ENCODE measurements at regions not wholly inside any gene's neighbourhood (a gene's known extent, or its start where the extent isn't known, plus 50 kb on each side); places are given as distances from the start of the nearest gene placed in this dataset.
"Not testable (repeated sequence)": the region's sequence is repeated elsewhere in the genome, so short reads cannot be mapped to it uniquely, and the experiment has no call there.

- no peak for DNase-seq (ENCODE audit: low read depth, low spot score)
Measured at GRCh38 chr15:69859866-69860265, 237.9 kb downstream of the TLE3 start.

DNA sequence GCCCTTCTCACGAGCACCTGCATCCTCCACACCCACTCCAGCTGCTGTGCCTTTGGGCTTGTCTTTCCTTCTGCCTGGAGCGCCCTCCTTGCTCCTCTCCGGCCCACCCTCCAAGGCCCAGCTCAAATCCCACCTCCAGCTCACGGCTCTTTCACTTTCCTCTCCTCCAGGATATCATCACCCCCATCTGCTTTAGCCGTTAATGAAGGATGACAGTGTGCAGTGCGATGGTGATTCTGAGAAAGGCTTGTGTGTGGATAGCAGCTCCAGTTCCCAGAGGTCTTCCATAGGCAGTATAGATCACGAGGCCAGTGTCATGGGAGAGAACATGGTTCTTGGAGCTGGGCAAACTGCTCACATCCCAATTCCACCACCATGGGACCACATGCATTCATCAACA, 237.4 kb downstream of the TLE3 start:
- no peak for DNase-seq (ENCODE audit: low read depth, low spot score)

DNA sequence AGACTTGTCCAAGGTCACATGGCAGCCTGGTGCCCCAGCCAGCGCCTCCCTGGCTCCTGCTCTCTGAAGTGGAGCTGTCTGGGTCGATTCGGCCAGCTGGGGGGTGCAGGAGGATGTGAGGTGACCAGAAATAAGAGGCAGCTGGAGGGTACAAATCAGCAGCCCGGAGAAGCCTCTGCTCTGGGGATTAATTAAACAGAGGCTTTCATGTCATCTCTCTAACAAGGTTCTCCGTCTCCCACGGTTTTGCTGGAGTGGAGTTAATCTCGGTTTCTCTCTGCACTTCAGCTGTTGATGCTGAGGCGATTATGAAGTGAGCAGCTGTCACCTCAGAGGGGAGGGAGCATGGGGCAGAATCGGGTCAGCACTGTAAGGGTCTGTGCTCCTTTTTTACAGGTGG, 236.8 kb downstream of the TLE3 start:
- DNase-seq (ENCODE audit: low read depth, low spot score): no peak

DNA sequence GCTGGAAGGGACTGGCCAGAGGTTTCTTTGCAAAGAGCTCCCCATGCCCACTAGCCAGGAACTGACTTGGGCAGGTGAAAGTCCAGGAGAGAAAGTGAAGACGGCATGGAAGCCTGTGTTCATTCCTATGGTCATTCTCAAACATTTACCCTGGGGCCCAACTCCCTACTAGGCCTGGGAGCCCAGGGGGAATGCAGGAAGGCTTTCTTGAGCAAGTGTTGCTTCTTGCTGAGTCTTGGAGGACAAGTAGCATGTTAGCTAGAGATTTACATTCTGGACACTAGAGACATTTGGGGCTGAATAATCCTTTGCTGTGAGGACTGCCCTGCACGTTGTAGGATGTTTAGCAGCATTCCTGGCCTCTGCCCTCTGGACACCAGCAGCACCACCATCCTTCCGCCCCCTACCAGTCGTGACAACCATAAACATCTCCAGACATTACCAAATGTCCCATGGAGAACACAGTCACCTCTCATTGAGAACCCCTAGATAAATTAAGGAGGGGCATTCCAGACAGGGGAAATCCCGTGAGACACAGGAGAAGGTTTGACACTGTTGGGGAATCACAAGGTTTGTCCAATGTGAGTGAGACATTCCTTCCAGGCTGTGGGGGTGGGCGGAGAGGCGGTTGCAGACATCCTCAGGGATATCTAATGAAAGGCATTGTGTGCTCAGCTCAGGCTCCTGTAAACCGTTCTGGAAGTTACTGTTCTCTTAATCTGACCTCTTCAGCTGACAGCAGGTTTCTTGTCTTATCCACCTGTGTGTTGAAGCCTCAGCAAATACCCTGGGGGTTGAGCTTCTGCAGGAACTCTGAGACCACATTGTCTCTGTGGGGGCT, 236.2 kb downstream of the TLE3 start:
- no peak for DNase-seq (ENCODE audit: low read depth, low spot score)

DNA sequence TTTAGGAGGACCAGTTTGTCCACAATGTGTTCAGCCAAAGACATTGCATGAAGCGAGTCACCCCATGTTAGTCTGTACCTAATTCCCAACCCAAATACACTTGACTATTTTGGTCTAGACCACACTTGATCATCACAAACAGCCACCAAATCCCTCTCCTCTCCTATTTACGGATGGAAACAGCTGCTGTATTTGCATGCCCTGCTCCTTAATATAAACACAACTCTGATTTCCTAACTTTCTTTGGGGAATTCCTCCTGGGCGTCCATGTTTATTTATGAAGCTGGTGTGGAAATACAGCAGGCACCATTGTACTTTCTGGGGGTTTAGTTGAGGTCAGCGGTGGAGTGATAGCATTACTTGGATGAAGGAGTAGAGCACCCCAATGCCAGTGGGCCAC, 235.2 kb downstream of the TLE3 start:
- DNase-seq (ENCODE audit: low read depth, low spot score): no peak

DNA sequence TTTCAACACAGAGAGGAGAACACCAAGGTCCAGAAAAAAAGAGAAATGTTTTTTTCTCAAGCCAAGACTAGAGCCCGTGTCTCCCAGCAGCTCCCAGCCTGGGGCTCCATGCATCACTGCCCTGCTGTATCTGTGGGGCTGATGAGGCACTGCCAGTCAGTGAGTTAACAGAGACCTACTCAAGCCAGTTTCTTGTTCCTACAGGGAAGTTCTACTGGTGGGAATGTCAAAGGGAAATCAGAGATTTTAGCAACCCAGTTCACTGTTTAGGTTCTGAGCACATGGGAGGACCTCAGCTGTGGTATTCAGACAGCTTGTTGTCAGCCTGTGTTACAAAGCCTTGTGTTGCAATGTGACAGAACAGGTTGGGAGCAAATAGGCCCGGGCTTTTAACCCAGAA, 234.3 kb downstream of the TLE3 start:
- DNase-seq (ENCODE audit: low read depth, low spot score): no peak

DNA sequence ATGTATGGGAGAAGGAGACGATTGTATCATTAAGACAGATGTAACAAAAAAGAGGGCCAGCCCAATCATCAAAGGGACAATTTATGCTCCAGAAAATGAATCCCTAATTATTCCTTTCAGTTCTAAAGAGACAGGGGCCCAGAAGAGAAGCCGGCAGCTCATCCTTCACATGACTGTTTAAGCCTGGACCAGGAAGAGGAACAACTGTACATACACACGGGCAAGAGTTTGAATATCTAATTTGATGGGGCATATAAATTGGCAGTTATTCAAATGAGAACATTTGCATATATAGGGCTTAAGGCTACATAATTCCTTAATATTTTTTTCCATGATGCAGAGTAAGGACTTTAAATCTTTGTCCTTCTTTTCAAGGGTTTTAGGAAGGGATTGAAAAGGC, 232.3 kb downstream of the TLE3 start:
- no peak for DNase-seq (ENCODE audit: low read depth, low spot score)

DNA sequence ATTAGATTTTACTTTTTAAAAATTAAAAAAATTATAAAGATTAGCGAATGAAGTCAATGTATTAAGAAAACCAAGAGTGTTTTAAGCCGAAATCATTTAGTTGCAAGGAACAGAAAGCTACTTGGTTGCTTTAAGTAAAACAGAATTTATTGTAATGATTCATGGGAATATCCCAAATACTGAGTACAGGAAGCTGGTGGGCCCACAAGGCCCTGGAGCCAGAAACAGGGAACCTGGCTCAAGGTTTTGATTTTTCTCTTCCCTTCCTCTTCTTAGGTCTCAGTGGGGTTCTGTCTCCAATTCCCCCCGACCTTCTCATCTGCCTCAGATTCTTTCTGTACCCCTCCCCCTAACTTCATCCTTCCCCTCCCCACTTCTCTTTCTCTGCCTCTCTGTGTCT, 229.0 kb downstream of the TLE3 start:
- DNase-seq (ENCODE audit: low read depth, low spot score): no peak

DNA sequence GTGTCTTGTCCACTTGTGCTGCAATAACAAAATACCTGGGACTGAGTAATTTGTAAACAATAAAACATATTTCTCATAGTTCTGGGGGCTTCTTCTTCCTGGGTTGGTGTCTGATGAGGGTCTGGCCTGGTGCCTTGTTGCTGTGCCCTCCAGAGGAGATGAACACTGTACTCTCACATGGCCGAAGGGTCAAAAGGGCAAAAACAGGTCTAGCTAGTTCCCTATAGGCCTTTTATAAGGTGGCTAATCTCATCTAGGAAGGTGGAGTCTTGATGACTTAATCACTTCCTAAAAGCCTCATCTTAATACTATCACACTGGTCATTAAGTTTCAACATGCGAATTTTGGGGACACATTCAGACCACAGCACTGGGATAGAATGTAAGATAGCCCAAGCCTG, 228.4 kb downstream of the TLE3 start:
- DNase-seq (ENCODE audit: low read depth, low spot score): no peak

- DNase-seq (ENCODE audit: low read depth, low spot score): no peak
Measured at GRCh38 chr15:69869881-69870505, 227.7 kb downstream of the TLE3 start.

DNA sequence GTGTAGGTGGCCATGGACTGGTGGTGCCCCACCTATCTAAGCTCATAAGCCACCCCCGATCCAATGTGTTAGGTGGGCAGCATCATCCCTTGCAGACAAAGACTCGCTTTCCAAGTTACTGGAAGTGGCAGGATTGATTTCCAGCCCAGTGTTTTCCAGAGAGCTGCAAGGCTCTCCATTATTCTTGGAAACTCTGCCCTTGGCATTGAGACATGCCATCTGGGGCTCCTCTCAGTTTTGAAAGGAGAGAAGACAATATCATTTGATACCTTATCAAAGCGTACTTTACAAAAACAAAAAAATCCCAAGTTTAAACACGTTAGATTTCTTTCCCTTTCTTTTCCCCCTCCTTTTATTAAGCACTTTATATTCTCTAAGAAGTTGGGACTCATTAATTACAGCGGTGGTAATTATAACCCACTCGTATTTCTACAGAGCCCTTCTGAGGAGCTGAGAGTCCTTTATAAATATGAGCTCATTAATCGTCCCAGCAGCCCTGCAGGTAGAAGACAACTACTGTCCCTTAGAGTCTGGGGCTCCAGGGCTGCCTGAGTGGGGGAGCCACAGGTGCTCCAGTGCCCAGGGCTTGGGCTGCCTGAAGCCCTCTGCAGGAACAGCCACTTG, 226.1 kb downstream of the TLE3 start:
- no peak for DNase-seq (ENCODE audit: low read depth, low spot score)

DNA sequence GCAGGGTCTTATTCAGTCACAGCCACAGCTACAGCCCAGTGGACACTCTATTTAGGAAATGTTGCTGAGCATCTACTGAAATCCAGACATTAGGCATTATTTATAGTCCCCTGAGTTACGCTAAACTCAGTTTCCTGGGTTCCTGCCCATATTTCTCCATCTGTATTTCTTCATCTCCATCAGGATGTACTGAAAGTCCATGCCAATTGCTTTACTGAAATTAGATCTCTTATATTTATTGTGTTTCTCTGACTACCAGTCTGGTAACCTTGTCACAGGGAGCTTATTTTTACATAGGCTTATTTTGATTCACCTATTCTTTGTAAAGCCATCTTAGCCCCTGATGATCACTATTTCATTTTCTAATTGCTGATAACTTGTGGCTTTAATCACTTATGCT, 223.9 kb downstream of the TLE3 start:
- DNase-seq (ENCODE audit: low read depth, low spot score): no peak

DNA sequence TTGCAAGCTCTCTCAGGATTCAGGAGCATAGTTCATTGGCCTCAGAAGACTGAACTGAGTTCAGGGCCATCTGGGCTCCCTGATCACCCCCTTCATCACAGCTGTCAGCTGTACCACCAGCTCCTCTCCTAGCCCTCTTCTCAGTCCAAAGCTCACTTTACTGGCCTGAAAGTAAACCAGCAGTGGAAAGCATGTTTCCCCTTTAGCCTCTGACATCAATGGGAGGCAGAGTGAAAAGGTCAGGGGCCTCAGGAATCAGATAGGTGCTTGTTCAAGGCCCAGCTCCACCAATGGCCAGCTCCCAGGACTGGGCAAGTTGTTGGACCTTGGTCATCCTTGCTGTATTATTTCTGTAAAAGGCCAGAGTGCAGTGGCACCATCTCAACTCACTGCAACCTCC, 223.4 kb downstream of the TLE3 start:
- DNase-seq (ENCODE audit: low read depth, low spot score): no peak

DNA sequence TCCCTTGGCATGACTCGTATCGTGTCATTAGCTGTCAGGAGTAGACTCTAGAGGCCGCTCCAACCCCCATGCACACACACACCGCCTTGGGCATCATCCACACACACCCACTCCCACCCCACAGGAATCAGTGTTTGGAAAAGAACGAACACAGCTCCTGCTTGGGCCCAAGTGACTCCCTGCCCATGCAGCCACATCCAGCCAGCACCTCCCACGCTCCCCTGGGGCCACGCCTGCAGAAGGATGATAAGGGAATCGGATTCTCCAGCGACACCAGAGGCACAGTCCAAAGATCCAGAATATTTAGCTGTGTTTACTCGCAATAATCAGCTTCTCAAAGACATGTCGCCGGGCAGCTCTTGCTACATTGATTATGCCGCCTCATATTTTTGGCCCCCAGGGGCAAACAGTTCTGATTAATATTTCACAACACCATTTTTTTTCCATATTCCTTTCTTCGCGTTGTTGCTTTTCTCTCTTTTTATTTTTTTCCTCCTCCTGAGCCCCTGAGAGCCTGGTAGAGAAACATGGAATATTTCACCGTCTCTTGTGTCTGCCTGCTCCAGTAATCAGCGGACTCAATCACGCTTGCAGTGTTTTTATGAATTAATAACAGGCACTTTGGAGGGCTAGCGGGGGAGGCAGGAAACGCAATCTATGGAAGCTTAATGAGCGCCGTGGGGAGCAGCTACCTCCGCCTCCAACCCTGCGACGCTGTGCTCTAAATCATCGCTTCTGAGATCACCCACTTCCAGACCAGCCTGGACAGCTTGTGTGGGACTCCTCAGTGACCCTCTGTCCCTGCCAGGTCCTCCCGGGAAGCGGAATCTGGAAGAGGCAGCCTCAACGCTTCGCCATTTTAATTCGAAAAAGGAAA, 221.4 kb downstream of the TLE3 start:
- DNase-seq (ENCODE audit: low read depth, low spot score): no peak

GRCh38 chr15:69879963-69880362, 217.8 kb downstream of the TLE3 start:
- not testable (repeated sequence) for DNase-seq (ENCODE audit: low read depth, low spot score)

- no peak for DNase-seq (ENCODE audit: low read depth, low spot score)
Measured at GRCh38 chr15:69880571-69881301, 217.0 kb downstream of the TLE3 start.

DNA sequence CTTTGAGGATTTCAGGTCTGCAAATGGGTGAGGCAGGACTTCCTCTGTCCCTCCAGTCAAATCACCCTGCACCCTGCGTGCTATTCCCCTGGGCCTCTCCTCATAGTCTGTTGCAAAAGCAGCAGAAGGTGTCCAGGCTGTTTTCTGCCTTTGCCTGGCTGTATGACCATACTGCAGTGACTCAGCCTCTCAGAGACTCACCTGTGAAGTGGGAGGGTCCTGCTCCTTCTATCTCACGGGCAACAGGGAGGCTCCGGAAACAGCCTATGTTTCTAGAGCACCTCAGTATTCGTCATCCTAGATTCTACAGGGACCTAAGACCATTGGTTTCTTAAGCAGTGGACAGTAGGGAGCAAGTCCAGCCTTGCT, 216.4 kb downstream of the TLE3 start:
- DNase-seq (ENCODE audit: low read depth, low spot score): no peak

GRCh38 chr15:69881766-69882165, 216.0 kb downstream of the TLE3 start:
- no peak for DNase-seq (ENCODE audit: low read depth, low spot score)

GRCh38 chr15:69883306-69883705, 214.4 kb downstream of the TLE3 start:
- no peak for DNase-seq (ENCODE audit: low read depth, low spot score)

- no peak for DNase-seq (ENCODE audit: low read depth, low spot score)
Measured at GRCh38 chr15:69885173-69885955, 212.4 kb downstream of the TLE3 start.

GRCh38 chr15:69887009-69887408, 210.7 kb downstream of the TLE3 start:
- no peak for DNase-seq (ENCODE audit: low read depth, low spot score)

Data from smooth muscle cell of the brain vasculature (primary cell).